COR-L47 (cell line): ENCODE measurements at regions not wholly inside any gene's neighbourhood (a gene's known extent, or its start where the extent isn't known, plus 50 kb on each side); places are given as distances from the start of the nearest gene placed in this dataset.
"Not testable (repeated sequence)": the region's sequence is repeated elsewhere in the genome, so short reads cannot be mapped to it uniquely, and the experiment has no call there.

Experiments used
- DNase-seq: peaks from one replicate; lab custom pipeline; 2025; lab: John Stamatoyannopoulos, UW

GRCh38 chr4:38279077-38279476, 318.9 kb downstream of the PTTG2 start:
- no peak for DNase-seq

GRCh38 chr4:38279650-38280322, 319.6 kb downstream of the PTTG2 start:
- DNase-seq: no peak

- no peak for DNase-seq
Measured at GRCh38 chr4:38280323-38280706, 320.1 kb downstream of the PTTG2 start.

GRCh38 chr4:38281371-38282071, 321.3 kb downstream of the PTTG2 start:
- DNase-seq: no peak

GRCh38 chr4:38283724-38284123, 323.5 kb downstream of the PTTG2 start:
- no peak for DNase-seq

GRCh38 chr4:38284294-38285030, 324.3 kb downstream of the PTTG2 start:
- DNase-seq: no peak

GRCh38 chr4:38287101-38287851, 327.1 kb downstream of the PTTG2 start:
- DNase-seq: no peak

- no peak for DNase-seq
Measured at GRCh38 chr4:38289553-38289952, 329.4 kb downstream of the PTTG2 start.

- no peak for DNase-seq
Measured at GRCh38 chr4:38290366-38290765, 330.2 kb downstream of the PTTG2 start.

GRCh38 chr4:38290914-38291313, 330.7 kb downstream of the PTTG2 start:
- DNase-seq: no peak

- DNase-seq: no peak
Measured at GRCh38 chr4:38292529-38292928, 332.3 kb downstream of the PTTG2 start.

GRCh38 chr4:38294238-38294637, 334.0 kb downstream of the PTTG2 start:
- DNase-seq: no peak

GRCh38 chr4:38297061-38297460, 336.9 kb downstream of the PTTG2 start:
- DNase-seq: no peak

GRCh38 chr4:38298868-38299713, 338.9 kb downstream of the PTTG2 start:
- no peak for DNase-seq

GRCh38 chr4:38302910-38303309, 342.7 kb downstream of the PTTG2 start:
- no peak for DNase-seq

GRCh38 chr4:38304460-38304859, 344.3 kb downstream of the PTTG2 start:
- DNase-seq: not testable (repeated sequence)

- DNase-seq: no peak
Measured at GRCh38 chr4:38306482-38307071, 346.4 kb downstream of the PTTG2 start.

- DNase-seq: no peak
Measured at GRCh38 chr4:38308728-38309311, 348.6 kb downstream of the PTTG2 start.

GRCh38 chr4:38309471-38309870, 349.3 kb downstream of the PTTG2 start:
- DNase-seq: no peak

GRCh38 chr4:38310446-38311043, 350.3 kb downstream of the PTTG2 start:
- no peak for DNase-seq
